GM12874 (cell line): ENCODE measurements at regions not wholly inside any gene's neighbourhood (a gene's known extent, or its start where the extent isn't known, plus 50 kb on each side); places are given as distances from the start of the nearest gene placed in this dataset.

Source experiments
- CTCF ChIP-seq: IDR thresholded peaks from 2 replicates; pipeline ENCODE4 v1.5.1; 2011; ENCODE audit warnings: low read depth, mild to moderate bottlenecking, control low read depth, low read length, moderate library complexity; ENCODE audit not compliant: insufficient read depth

- TF ChIP-seq CTCF = no peak
Observed at GRCh38 chr15:97026781-97027180, 696.3 kb downstream of the NR2F2 start.

- TF ChIP-seq CTCF = no peak
Observed at GRCh38 chr15:97027772-97028171, 697.3 kb downstream of the NR2F2 start.

GRCh38 chr15:97030251-97030650, 699.8 kb downstream of the NR2F2 start:
- no peak for TF ChIP-seq CTCF

GRCh38 chr15:97036301-97036700, 705.8 kb downstream of the NR2F2 start:
- no peak for TF ChIP-seq CTCF

GRCh38 chr15:97037080-97037479, 706.6 kb downstream of the NR2F2 start:
- no peak for TF ChIP-seq CTCF

- TF ChIP-seq CTCF = no peak
Observed at GRCh38 chr15:97045666-97046421, 715.3 kb downstream of the NR2F2 start.

- TF ChIP-seq CTCF = no peak
Observed at GRCh38 chr15:97052513-97052912, 722.0 kb downstream of the NR2F2 start.
